Germinal center (tissue), 1 donor: ENCODE measurements at regions not wholly inside any gene's neighbourhood (a gene's known extent, or its start where the extent isn't known, plus 50 kb on each side); places are given as distances from the start of the nearest gene placed in this dataset.
"Not testable (repeated sequence)": the region's sequence is repeated elsewhere in the genome, so short reads cannot be mapped to it uniquely, and the experiment has no call there.

ENCODE experiments used
- DNase-seq: peaks from one replicate; pipeline ENCODE4 v3.0.0; 2012; ENCODE audit warnings: mixed read lengths, low spot score

DNA sequence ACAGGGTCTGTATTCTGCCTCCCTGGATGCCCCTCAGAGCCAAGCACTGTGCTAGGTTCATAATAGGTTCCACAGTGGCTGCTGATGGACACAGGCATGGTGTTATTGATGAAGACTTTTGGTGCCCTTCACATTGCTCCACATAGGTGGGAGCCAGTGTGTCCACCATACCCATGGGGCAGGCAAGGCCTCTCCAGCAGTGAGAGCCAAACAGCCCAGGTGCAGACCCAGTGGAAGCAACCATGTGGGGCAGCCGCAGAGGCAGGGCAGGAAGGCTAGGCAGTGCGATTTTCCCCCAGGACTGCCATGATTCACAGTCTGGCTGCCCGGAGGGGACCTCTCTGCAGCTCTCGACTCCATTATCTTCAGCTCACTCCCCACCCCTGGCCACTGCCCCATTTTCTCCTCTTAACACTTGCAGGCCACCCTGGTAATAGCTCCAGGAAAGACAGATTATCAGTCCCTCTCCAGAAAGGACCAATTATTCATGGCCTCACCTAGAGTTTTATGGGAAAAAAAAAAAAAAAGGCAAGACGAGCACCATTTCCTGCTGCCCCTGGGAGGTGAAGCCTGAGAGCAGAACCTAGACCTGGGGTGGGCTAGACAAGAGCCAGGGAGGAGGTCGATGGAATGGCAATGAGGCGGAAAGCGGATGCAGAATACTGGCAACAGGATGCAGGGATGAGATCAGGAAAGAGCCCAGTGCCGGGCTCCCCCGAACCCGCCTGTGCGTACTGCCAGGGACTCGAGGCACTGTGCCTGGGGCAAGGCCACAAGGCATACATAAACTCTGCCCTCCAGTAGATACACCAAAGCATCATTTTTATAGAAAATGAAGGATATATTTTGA, 343.0 kb upstream of the NCAM1 start:
- DNase-seq, result no peak

GRCh38 chr11:112619106-112619505, 342.1 kb upstream of the NCAM1 start:
- no peak for DNase-seq

DNA sequence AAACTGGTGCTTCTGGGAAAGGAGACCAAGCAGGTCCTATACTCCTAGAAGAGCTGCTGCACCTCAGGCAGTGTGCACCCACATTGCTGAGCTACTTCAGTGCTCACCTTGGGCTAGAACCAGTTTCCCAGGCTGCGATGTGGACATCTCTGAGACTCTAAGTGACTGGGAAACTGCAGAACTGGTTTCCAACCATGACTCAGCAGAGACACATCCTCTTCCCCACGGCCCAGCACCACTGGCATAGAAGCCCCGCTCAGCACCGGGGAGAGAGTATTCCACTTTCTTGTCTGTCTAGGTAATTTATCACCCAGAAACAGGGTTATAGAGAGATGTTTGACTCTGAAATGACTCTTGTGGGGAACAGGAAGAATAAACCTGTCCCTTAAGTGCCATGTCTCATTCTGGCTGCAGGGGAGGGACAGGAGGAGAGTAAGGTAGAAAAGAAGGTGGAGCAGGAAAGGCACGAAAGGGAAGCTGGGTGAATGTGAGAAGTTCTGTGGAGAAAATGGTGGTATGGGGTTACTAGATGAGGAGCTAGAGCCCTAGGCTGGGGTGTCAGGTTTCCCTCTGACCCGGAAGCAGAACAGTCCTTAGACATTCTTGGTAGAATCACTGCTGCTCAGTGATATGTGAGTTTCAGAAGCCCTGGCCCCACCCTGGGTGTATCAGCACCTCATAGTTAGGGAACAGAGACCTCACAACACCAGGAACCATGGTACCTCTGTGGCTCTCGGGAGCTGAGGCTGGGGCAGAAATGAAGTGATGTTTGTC, 340.4 kb upstream of the NCAM1 start:
- no peak for DNase-seq

GRCh38 chr11:112623057-112623456, 338.2 kb upstream of the NCAM1 start:
- no peak for DNase-seq

- DNase-seq, result no peak
These were observed 336.8 kb upstream of the NCAM1 start for GRCh38 chr11:112624431-112624830.

GRCh38 chr11:112624971-112625370, 336.2 kb upstream of the NCAM1 start:
- DNase-seq, result not testable (repeated sequence)

DNA sequence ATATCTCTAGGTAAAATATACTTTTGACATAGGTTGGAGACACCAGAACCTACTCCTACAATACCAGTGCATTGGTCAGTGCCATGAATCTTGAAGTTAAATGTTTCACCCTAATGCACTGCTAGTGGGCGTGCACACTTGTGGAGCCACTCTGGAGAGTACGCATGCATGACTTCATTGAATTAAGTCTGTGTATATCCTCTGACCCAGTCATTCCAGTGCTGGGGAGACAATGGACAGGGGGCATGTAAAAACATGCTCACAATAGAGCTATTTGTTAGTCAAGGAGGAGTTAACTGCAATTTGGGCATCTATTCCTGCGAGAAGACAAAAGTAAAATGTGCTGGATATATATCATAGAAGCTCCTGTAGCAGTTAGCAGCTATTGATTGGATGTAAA, 335.4 kb upstream of the NCAM1 start:
- no peak for DNase-seq

DNA sequence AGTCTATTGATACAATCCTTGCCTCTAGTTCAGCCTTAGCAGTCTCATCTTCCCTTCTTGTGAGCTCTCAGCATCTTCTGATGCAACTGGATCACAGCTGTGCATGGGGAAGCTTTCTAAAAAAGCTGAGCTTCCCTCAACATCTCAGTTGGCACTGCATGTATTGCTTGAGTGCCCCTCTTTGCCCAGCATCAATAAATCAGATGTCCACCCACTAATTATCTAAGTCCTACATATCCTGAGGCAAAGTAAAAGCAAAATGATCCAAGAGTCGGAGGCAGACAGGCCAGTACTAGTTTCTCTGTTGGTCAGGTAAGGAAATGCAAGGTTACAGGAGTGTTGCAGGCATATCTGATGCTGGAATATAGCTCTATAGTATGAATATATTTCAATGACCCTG, 334.5 kb upstream of the NCAM1 start:
- DNase-seq, result no peak

- DNase-seq, result no peak
These were observed 333.6 kb upstream of the NCAM1 start for GRCh38 chr11:112627588-112628045.

DNA sequence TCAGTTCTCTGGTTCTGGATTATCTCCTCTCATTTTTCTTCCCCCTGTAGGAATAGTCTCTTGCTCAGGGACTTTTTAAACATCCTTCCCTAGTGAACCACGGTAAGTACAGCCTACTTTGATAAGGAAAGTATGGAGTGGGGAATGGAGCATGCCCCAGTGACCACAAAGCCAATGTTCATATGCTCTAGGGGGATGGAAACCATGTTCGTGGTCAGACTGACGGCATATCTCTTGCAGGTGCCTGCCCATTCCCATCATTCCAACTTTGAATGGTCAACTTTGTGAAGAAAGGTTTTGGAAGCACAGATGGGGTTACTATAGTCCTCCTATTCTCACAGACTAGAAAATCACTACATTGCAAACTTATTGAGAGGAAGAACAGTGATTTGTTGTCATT, 332.5 kb upstream of the NCAM1 start:
- no peak for DNase-seq

DNA sequence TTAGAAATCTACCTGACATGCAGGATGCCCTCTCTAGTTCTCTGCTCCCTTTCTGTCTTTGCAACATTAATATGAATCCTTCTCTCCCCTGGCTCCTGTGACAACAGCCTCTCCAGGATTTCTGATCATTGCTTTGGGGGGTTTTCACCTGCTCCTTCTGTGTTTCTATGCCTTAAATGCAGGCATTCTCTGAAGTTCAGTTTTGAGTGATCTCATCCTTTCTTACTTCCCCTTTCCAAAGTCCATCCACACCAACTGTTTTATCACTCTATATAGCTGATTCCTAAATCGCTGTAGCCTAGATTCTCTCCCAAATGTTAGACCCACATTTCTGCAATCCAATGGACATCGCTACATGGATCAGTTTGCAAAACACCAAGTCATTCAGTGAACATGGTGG, 330.7 kb upstream of the NCAM1 start:
- no peak for DNase-seq

GRCh38 chr11:112631333-112631732, 329.9 kb upstream of the NCAM1 start:
- DNase-seq, result no peak

DNA sequence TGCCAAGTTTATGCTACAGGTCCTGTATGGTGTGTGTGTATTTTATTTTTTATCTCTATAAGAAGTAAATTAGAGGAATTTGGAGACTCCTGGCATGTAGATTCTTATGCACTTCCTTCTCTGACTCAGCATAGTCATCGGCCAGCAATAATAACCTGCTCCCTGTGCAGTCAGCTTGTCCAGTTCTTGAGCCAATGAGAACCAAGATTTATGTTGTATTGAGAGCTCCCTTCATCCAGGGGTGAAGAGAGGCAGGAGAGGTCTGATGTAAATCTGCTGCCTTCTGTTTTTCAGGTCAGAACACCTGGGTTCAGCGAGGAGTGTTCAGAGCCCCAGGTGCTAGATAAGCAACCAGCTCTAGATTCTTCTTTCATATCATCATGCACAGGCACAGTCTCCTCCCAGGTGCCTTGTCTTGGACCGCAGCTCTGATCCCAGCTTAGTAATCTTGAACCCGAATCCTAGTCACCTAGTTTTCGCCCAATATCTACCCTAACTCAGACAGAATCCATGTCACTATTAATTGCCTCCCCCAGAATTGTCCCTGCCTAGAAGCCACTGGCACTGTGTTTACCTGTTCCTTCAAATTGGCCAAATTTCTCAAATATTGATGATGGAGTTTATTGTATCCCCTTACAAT, 328.2 kb upstream of the NCAM1 start:
- no peak for DNase-seq

- DNase-seq, result no peak
These were observed 326.7 kb upstream of the NCAM1 start for GRCh38 chr11:112634551-112634950.

- no peak for DNase-seq
These were observed 326.1 kb upstream of the NCAM1 start for GRCh38 chr11:112634995-112635737.

DNA sequence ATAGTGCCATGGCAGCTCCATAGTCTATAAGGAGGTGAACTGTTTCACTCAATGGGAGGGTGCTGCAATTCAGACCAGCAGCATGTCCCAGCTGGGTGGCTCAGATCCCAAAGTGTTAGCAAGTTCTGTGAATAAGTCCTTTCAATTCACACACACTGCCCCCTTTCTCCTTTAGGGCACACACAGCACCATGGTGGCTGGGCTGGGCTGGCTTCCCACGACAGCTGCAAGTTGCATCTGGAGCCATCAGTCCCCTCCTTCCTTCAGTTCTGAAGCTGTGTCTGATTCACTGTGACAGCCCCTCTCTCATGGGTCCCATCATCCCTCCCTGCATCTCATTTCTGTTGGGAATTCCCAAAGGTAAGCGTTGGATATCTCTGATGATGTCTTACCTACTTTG, 324.1 kb upstream of the NCAM1 start:
- no peak for DNase-seq

GRCh38 chr11:112637876-112638275, 323.3 kb upstream of the NCAM1 start:
- no peak for DNase-seq

DNA sequence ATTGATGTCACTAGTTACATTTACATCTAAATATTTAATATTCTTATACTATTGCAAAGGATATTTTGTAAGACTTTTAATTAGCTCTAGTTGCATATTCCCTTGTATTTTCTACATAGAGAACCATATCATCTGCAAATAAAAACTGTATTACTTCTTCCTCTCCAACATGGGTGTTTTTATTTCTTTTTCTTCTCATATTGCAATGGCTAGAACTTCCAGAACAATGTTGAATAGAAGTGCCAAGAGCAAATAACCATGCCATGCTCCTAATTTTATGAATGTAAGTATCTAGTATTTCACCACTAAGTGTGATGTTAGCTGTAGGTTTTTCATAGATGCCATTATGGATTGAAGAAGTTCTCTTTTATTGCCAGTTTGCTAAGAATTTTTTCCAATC, 321.8 kb upstream of the NCAM1 start:
- no peak for DNase-seq

DNA sequence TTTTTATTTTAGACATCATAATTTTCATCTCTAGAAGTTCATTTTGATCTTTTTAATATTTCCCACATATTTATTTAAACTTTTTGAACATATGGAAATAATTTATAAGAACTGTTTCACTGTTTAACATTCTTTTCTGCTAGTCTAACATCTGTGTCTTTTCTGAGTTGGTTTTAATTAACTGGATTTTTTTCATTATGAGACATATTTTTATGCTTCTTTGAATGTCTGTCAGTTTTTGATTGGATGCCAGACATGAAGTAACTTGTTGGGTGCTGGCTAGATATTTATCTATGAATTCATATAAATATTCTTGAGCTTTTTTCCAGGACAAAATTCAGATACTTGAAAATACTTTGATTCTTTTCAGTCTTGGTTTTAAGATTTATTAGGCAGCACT, 317.8 kb upstream of the NCAM1 start:
- DNase-seq, result no peak

DNA sequence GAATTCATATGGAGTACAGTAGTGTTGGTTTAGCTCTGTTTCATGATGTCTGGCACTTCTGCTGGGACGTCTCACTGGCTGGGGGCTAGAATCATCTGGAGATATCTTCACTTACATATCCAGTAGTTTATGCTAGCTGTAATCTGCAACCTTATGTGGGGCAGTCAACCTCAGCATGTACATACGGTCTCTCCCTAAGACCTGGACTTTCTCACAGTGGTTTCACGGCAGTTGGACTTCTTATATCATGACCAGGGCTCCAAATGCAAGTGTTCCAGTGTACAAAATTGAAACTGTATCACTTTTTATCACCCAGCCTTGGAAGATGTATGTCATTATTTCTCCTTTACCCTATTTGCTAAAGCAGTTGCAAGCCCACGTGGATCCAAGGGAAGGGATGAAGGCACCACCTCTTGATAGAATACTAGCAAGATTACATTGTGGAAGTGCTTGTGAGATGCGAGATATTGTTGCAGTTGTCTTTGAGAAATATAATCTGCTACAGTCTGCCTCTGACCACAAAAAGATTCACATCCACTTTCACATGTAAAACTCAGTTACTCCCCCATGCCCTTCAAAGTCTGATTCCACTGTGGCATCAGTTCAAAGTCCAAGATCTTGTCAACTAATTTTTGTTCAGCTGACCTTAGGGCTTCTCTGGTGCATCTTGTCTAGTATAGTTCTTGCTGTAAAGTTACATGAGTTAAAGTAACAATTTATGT, 316.6 kb upstream of the NCAM1 start:
- no peak for DNase-seq

DNA sequence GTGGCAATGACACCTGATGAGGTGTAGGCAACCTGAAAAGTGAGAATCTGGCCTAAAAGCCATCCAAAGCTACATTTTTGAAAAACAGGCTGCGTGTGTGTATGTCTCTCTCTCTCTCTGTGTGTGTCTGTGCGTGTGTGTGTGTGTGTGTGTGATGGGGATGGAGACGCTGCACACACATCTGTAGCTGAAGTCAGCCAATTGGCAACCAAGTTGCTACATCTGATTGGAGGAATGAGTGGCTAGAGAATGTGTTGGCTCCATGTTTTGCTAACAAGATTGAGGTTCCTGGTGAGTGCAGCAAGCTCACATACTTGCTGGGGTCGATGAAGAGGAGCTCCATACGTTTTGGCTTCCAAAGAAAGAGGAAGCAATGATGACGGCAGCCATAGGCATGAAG, 311.4 kb upstream of the NCAM1 start:
- no peak for DNase-seq
